Mesenchymal stem cell (in vitro differentiated cells and primary cell): ENCODE measurements at regions not wholly inside any gene's neighbourhood (a gene's known extent, or its start where the extent isn't known, plus 50 kb on each side); places are given as distances from the start of the nearest gene placed in this dataset.
A peak's percentile ranks its signal among the peaks of the same experiment; 100 is the strongest.
"Not testable (repeated sequence)": the region's sequence is repeated elsewhere in the genome, so short reads cannot be mapped to it uniquely, and the experiment has no call there.

ENCODE experiments used
- DNase-seq: peaks from one replicate; pipeline ENCODE4 v3.0.0-alpha.2; 2013
- H2AFZ ChIP-seq: one replicate; pipeline ENCODE4 v1.6.1; 2013; ENCODE audit warnings: low read depth, mild to moderate bottlenecking, control low read depth, inconsistent platforms, low read length, moderate library complexity
- H2AK5ac ChIP-seq: 2 replicates; pipeline ENCODE4 v1.6.1; 2013; ENCODE audit warnings: low read length, moderate library complexity, mild to moderate bottlenecking, inconsistent platforms; ENCODE audit not compliant: severe bottlenecking
- H2BK120ac ChIP-seq: one replicate; pipeline ENCODE4 v1.6.1; 2013; ENCODE audit warnings: low read depth, mild to moderate bottlenecking, inconsistent platforms, low read length, moderate library complexity
- H2BK12ac ChIP-seq, 2 experiments: one replicate each; pipeline ENCODE4 v1.6.1; 2013; ENCODE audit warnings: inconsistent platforms in 2 of 2, low read length in 2 of 2, mild to moderate bottlenecking in 2 of 2, moderate library complexity in 2 of 2, control low read depth in 1 of 2
- H2BK15ac ChIP-seq: one replicate; pipeline ENCODE4 v1.6.1; 2013; ENCODE audit warnings: mild to moderate bottlenecking, low read depth, inconsistent platforms; ENCODE audit not compliant: poor library complexity, severe bottlenecking
- H2BK5ac ChIP-seq: 2 replicates; pipeline ENCODE4 v1.6.1; 2013; ENCODE audit warnings: low read depth, mild to moderate bottlenecking, low read length, control low read depth, inconsistent platforms; ENCODE audit not compliant: poor library complexity, severe bottlenecking
- H3K14ac ChIP-seq, 2 experiments: one replicate each; pipeline ENCODE4 v1.6.1; 2013; ENCODE audit warnings: inconsistent platforms in 2 of 2, low read length in 2 of 2, control low read depth in 1 of 2, mild to moderate bottlenecking in 1 of 2, moderate library complexity in 1 of 2
- H3K18ac ChIP-seq, 2 experiments: one replicate each; pipeline ENCODE4 v1.6.1; 2013; ENCODE audit warnings: inconsistent platforms in 2 of 2, low read length in 2 of 2, control low read depth in 1 of 2, low read depth in 1 of 2, mild to moderate bottlenecking in 1 of 2
- H3K23ac ChIP-seq, 2 experiments: one replicate each; pipeline ENCODE4 v1.6.1; 2013; ENCODE audit warnings: inconsistent platforms in 2 of 2, low read length in 2 of 2, mild to moderate bottlenecking in 2 of 2, moderate library complexity in 2 of 2, control low read depth in 1 of 2
- H3K27ac ChIP-seq: 2 replicates; pipeline ENCODE4 v1.5.1; 2013; ENCODE audit warnings: mild to moderate bottlenecking, moderate library complexity, low read length, control low read depth, inconsistent platforms; ENCODE audit not compliant: poor library complexity, severe bottlenecking
- H3K27me3 ChIP-seq, 2 experiments: 2 replicates each; pipeline versions ENCODE4 v1.6.1 to v1.7.0; 2013; ENCODE audit warnings: low read length in 2 of 2, mild to moderate bottlenecking in 2 of 2, moderate library complexity in 2 of 2, control low read depth in 1 of 2, inconsistent platforms in 1 of 2; ENCODE audit not compliant: control insufficient read depth in 1 of 2, insufficient read depth in 1 of 2
- H3K36me3 ChIP-seq, 2 experiments: 2 replicates each; pipeline versions ENCODE4 v1.6.1 to v1.7.0; 2013; ENCODE audit warnings: low read length in 2 of 2, control low read depth in 1 of 2, inconsistent platforms in 1 of 2, low read depth in 1 of 2, mild to moderate bottlenecking in 1 of 2; ENCODE audit not compliant: insufficient read depth in 2 of 2, control insufficient read depth in 1 of 2
- H3K4ac ChIP-seq, 2 experiments: one replicate each; pipeline ENCODE4 v1.6.1; 2013; ENCODE audit warnings: inconsistent platforms in 2 of 2, low read length in 2 of 2, mild to moderate bottlenecking in 2 of 2, moderate library complexity in 2 of 2, control low read depth in 1 of 2, low read depth in 1 of 2
- H3K4me1 ChIP-seq: 2 replicates; pipeline ENCODE4 v1.6.1; 2013; ENCODE audit warnings: low read depth, low read length, control low read depth; ENCODE audit not compliant: control insufficient read depth, insufficient read depth
- H3K4me2 ChIP-seq: 2 replicates; pipeline ENCODE4 v1.6.1; 2013; ENCODE audit warnings: low read length, mild to moderate bottlenecking, inconsistent platforms; ENCODE audit not compliant: poor library complexity, severe bottlenecking
- H3K4me3 ChIP-seq, 2 experiments: 2 replicates each; pipeline versions ENCODE4 v1.5.1 to v1.7.0; 2013; ENCODE audit warnings: low read length in 2 of 2, mild to moderate bottlenecking in 2 of 2, control low read depth in 1 of 2, low read depth in 1 of 2; ENCODE audit not compliant: insufficient read depth in 1 of 2
- H3K79me1 ChIP-seq: replicated peaks from 2 replicates; pipeline ENCODE4 v1.6.1; 2013; ENCODE audit warnings: mild to moderate bottlenecking, control low read depth, low read length, inconsistent platforms; ENCODE audit not compliant: poor library complexity, severe bottlenecking
- H3K9ac ChIP-seq: 2 replicates; pipeline ENCODE4 v1.7.0; 2013; ENCODE audit warnings: mild to moderate bottlenecking, low read length, moderate library complexity
- H3K9me3 ChIP-seq: 2 replicates; pipeline ENCODE4 v1.7.0; 2013; ENCODE audit warnings: mild to moderate bottlenecking, low read length; ENCODE audit not compliant: control insufficient read depth
- H4K8ac ChIP-seq: one replicate; pipeline ENCODE4 v1.6.1; 2013; ENCODE audit warnings: inconsistent platforms, mild to moderate bottlenecking, low read length, moderate library complexity
- H4K91ac ChIP-seq: one replicate; pipeline ENCODE4 v1.6.1; 2013; ENCODE audit warnings: mild to moderate bottlenecking, low read length, inconsistent platforms
- WGBS: methylation state at CpG from one replicate; pipeline ENCODE4 v1.1.7; 2013; ENCODE audit warnings: mixed read lengths; 5-methylcytosine and 5-hydroxymethylcytosine counted together

GRCh38 chr17:70746574-70746973 lies 577.2 kb downstream of the KCNJ2 start:
- H3K4me1 ChIP-seq, H3K4ac ChIP-seq, H2BK120ac ChIP-seq, H3K23ac ChIP-seq, H3K4me3 ChIP-seq, H3K9ac ChIP-seq, DNase-seq, H3K27me3 ChIP-seq, H3K27ac ChIP-seq, H2AK5ac ChIP-seq, H3K36me3 ChIP-seq, H3K14ac ChIP-seq, H2AFZ ChIP-seq, H4K8ac ChIP-seq, H2BK12ac ChIP-seq, H2BK5ac ChIP-seq, H3K18ac ChIP-seq, H2BK15ac ChIP-seq, H3K9me3 ChIP-seq, H3K79me1 ChIP-seq, H3K4me2 ChIP-seq, H4K91ac ChIP-seq: not testable (repeated sequence)
- WGBS, result 100% methylated on average over 1 of the region's 1 CpG

GRCh38 chr17:70750983-70751382 lies 581.7 kb downstream of the KCNJ2 start:
- Histone ChIP-seq H4K8ac (no peak overlapping the region), H2BK12ac (no peak overlapping the region), H4K91ac (no peak overlapping the region), H3K9me3 (no peaks in the 10 kb centered on the region), H2AK5ac (no peak overlapping the region), H3K23ac (no peak overlapping the region), H2BK15ac (no peak overlapping the region), H3K9ac (no peak overlapping the region), H3K4ac (no peak overlapping the region), H3K14ac (no peak overlapping the region), H3K27me3 (no peaks in the 10 kb centered on the region), H3K36me3 (no peaks in the 10 kb centered on the region), H2BK5ac (no peak overlapping the region), H3K79me1 (no peaks in the 10 kb centered on the region), H2BK120ac (no peak overlapping the region), H3K18ac (no peak overlapping the region), H3K4me3 (no peak overlapping the region), H2AFZ (no peak overlapping the region), H3K27ac (no peak overlapping the region), H3K4me2 (no peak overlapping the region), H3K4me1 (no peaks in the 10 kb centered on the region)
- DNase-seq, result no peak
- WGBS, result no CpG with 5 or more reads among the region's 1 CpG

GRCh38 chr17:70752461-70752860 lies 583.1 kb downstream of the KCNJ2 start:
- not testable (repeated sequence) for H2AK5ac ChIP-seq, H4K8ac ChIP-seq, H2BK120ac ChIP-seq, H3K23ac ChIP-seq, H2BK15ac ChIP-seq, H3K4me2 ChIP-seq, H3K18ac ChIP-seq, H3K9me3 ChIP-seq, H4K91ac ChIP-seq, H3K27me3 ChIP-seq, H3K4me1 ChIP-seq, H3K14ac ChIP-seq, H2BK12ac ChIP-seq, H3K4ac ChIP-seq, H2BK5ac ChIP-seq, DNase-seq, H3K36me3 ChIP-seq, H2AFZ ChIP-seq, H3K9ac ChIP-seq, H3K4me3 ChIP-seq, H3K79me1 ChIP-seq, H3K27ac ChIP-seq
- WGBS, result 89% methylated on average over 3 of the region's 5 CpGs

GRCh38 chr17:70752966-70753467 lies 583.7 kb downstream of the KCNJ2 start:
- Histone ChIP-seq H3K9ac (no peak overlapping the region), H2AK5ac (no peak overlapping the region), H3K4me2 (no peak overlapping the region), H3K36me3 (no peaks in the 10 kb centered on the region), H2BK5ac (no peak overlapping the region), H3K27me3 (no peaks in the 10 kb centered on the region), H3K14ac (no peak overlapping the region), H3K9me3 (no peaks in the 10 kb centered on the region), H2BK12ac (peak overlapping the region in 1 of 2 experiments; percentile 37), H2BK15ac (no peak overlapping the region), H3K4me1 (no peaks in the 10 kb centered on the region), H3K18ac (no peak overlapping the region), H3K79me1 (no peaks in the 10 kb centered on the region), H3K4ac (no peak overlapping the region), H2AFZ (no peak overlapping the region), H4K8ac (no peak overlapping the region), H4K91ac (no peak overlapping the region), H3K27ac (no peak overlapping the region), H3K4me3 (no peak overlapping the region), H2BK120ac (no peak overlapping the region), H3K23ac (no peak overlapping the region)
- no peak for DNase-seq
- 100% methylated on average over 1 of the region's 1 CpG for WGBS
